ENCODE measurements at regions not wholly inside any gene's neighbourhood (a gene's known extent, or its start where the extent isn't known, plus 50 kb on each side); places are given as distances from the start of the nearest gene placed in this dataset.
"Not testable (repeated sequence)": the region's sequence is repeated elsewhere in the genome, so short reads cannot be mapped to it uniquely, and the experiment has no call there.

- no peak for TF ChIP-seq CTCF (IDR thresholded peaks at IDR 0.05; ENCODE audit: insufficient read depth, low read depth, low read length, missing control alignments)
- DNase-seq (ENCODE audit: low read depth), result no peak
- no peak overlapping the region for H3K4me3 ChIP-seq (ENCODE audit: low read length)
Measured at GRCh38 chr17:20702692-20703091, 123.2 kb downstream of the CDRT15L2 start.

GRCh38 chr17:20703781-20704180 lies 124.3 kb downstream of the CDRT15L2 start:
- no peak for TF ChIP-seq CTCF (IDR thresholded peaks at IDR 0.05; ENCODE audit: insufficient read depth, low read depth, low read length, missing control alignments)
- DNase-seq (ENCODE audit: low read depth), result no peak

GRCh38 chr17:20705186-20705585 lies 125.7 kb downstream of the CDRT15L2 start:
- H3K4me3 ChIP-seq (ENCODE audit: low read length); DNase-seq (ENCODE audit: low read depth): not testable (repeated sequence)

More at GRCh38 chr17:20703781-20704180, 124.3 kb downstream of the CDRT15L2 start:
- no peak overlapping the region for H3K4me3 ChIP-seq (ENCODE audit: low read length)

- H3K4me3 ChIP-seq (ENCODE audit: low read length), result no peak overlapping the region
- DNase-seq (ENCODE audit: low read depth), result peak; percentile 34
- no peak for TF ChIP-seq CTCF (IDR thresholded peaks at IDR 0.05; ENCODE audit: insufficient read depth, low read depth, low read length, missing control alignments)
Measured at GRCh38 chr17:20706751-20707373, 127.3 kb downstream of the CDRT15L2 start.

- not testable (repeated sequence) for H3K4me3 ChIP-seq (ENCODE audit: low read length); DNase-seq (ENCODE audit: low read depth)
Measured at GRCh38 chr17:20708821-20709220, 129.3 kb downstream of the CDRT15L2 start.

- not testable (repeated sequence) for DNase-seq (ENCODE audit: low read depth); H3K4me3 ChIP-seq (ENCODE audit: low read length)
Measured at GRCh38 chr17:20716481-20716880, 137.0 kb downstream of the CDRT15L2 start.

- TF ChIP-seq CTCF (IDR thresholded peaks at IDR 0.05; ENCODE audit: insufficient read depth, low read depth, low read length, missing control alignments), result no peak
- DNase-seq (ENCODE audit: low read depth), result peak; percentile 54
- no peak overlapping the region for H3K4me3 ChIP-seq (ENCODE audit: low read length)
Measured at GRCh38 chr17:20721171-20721570, 141.6 kb downstream of the CDRT15L2 start.

- DNase-seq (ENCODE audit: low read depth), result not testable (repeated sequence)
Measured at GRCh38 chr17:20724391-20724790, 144.9 kb downstream of the CDRT15L2 start.

GRCh38 chr17:20727201-20727600 lies 147.7 kb downstream of the CDRT15L2 start:
- H3K4me3 ChIP-seq (ENCODE audit: low read length), result not testable (repeated sequence)

More at GRCh38 chr17:20724391-20724790, 144.9 kb downstream of the CDRT15L2 start:
- H3K4me3 ChIP-seq (ENCODE audit: low read length), result not testable (repeated sequence)

GRCh38 chr17:20728181-20728580 lies 148.7 kb downstream of the CDRT15L2 start:
- H3K4me3 ChIP-seq (ENCODE audit: low read length), result no peak overlapping the region
- no peak for DNase-seq (ENCODE audit: low read depth)
- no peak for TF ChIP-seq CTCF (IDR thresholded peaks at IDR 0.05; ENCODE audit: insufficient read depth, low read depth, low read length, missing control alignments)

More at GRCh38 chr17:20727201-20727600, 147.7 kb downstream of the CDRT15L2 start:
- DNase-seq (ENCODE audit: low read depth), result not testable (repeated sequence)

- not testable (repeated sequence) for H3K4me3 ChIP-seq (ENCODE audit: low read length)
- DNase-seq (ENCODE audit: low read depth), result peak; percentile 63
Measured at GRCh38 chr17:20731131-20731530, 151.6 kb downstream of the CDRT15L2 start.

All from epithelial cell of esophagus (primary cell).